ENCODE measurements at regions not wholly inside any gene's neighbourhood (a gene's known extent, or its start where the extent isn't known, plus 50 kb on each side); places are given as distances from the start of the nearest gene placed in this dataset.

DNA sequence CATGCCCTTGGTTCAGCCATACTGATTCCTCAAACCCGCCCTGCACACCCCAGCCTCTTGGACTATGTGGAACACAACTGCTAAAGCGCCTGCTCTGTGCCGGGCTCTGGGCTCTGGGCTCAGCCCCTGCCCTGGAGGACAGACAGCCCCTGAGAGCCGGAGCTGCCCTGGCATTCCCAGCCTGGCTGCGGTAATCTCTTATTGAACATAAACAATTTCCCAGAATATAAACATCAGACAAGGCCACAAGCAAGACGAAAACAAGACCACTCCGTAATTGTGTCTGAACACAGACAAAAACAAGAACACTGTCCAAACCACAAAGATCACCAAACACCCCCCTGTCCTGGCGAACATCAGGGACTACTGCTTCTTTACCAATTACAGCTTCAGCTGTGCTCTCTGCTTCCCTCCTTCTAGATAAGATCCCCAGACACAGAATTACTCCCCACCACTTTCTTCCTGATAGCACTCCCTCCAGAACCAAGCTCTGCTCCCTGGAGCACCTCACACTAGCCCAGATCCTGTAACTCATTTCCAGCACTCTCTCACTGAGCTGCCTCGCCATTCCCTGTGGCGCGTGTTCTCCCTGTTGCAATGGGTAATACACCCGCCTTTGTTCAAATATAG lies 57.1 kb upstream of the TLE3 start:
- TF ChIP-seq POLR2A (IDR thresholded peaks at IDR 0.05; ENCODE audit: extremely low read depth, insufficient read length) (no peak), CTCF (IDR thresholded peaks at IDR 0.05; ENCODE audit: low read depth, low read length) (no peak)
- TF ChIP-seq, protein P1, sequence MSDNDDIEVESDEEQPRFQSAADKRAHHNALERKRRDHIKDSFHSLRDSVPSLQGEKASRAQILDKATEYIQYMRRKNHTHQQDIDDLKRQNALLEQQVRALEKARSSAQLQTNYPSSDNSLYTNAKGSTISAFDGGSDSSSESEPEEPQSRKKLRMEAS (IDR thresholded peaks at IDR 0.05; ENCODE audit: low read depth, low read length) = no peak
